ENCODE measurements at regions not wholly inside any gene's neighbourhood (a gene's known extent, or its start where the extent isn't known, plus 50 kb on each side); places are given as distances from the start of the nearest gene placed in this dataset.

- no peak for ATAC-seq
Observed at GRCh38 chr2:238565031-238565430, 138.3 kb downstream of the ASB1 start.

GRCh38 chr2:238566001-238566645 lies 139.4 kb downstream of the ASB1 start:
- ATAC-seq = no peak

More at GRCh38 chr2:238565031-238565430, 138.3 kb downstream of the ASB1 start:
- no peak for TF ChIP-seq BACH2 (CRISPR knock-in tag; IDR thresholded peaks at IDR 0.05; ENCODE audit: borderline replicate concordance)
- TF ChIP-seq ZC3H10 (CRISPR knock-in tag; IDR thresholded peaks at IDR 0.05) = no peak
- no peak for TF ChIP-seq ESRRG (CRISPR knock-in tag; IDR thresholded peaks at IDR 0.05)
- no peak for TF ChIP-seq ZNF565 (CRISPR knock-in tag; conservative IDR thresholded peaks at IDR 0.05; ENCODE audit: low read depth)
- TF ChIP-seq TCF4 (CRISPR knock-in tag; IDR thresholded peaks at IDR 0.05; ENCODE audit: borderline replicate concordance) = no peak
- TF ChIP-seq TSHZ2 (CRISPR knock-in tag; IDR thresholded peaks at IDR 0.05) = no peak
- no peak for TF ChIP-seq ZNF8 (CRISPR knock-in tag; IDR thresholded peaks at IDR 0.05)
- no peak for TF ChIP-seq CREB5 (CRISPR knock-in tag; IDR thresholded peaks at IDR 0.05; ENCODE audit: low read depth)
- TF ChIP-seq ISL1 (CRISPR knock-in tag; IDR thresholded peaks at IDR 0.05) = no peak
- no peak for TF ChIP-seq PPARA (CRISPR knock-in tag; IDR thresholded peaks at IDR 0.05; ENCODE audit: borderline replicate concordance)
- TF ChIP-seq CSRNP3 (CRISPR knock-in tag; IDR thresholded peaks at IDR 0.05) = no peak
- no peak for TF ChIP-seq RARB (CRISPR knock-in tag; IDR thresholded peaks at IDR 0.05)

More at GRCh38 chr2:238566001-238566645, 139.4 kb downstream of the ASB1 start:
- TF ChIP-seq POU6F1 (CRISPR knock-in tag; IDR thresholded peaks at IDR 0.05; ENCODE audit: borderline replicate concordance, low read depth) = no peak
- no peak for TF ChIP-seq ZFP30 (CRISPR knock-in tag; IDR thresholded peaks at IDR 0.05)
- TF ChIP-seq CSDC2 (CRISPR knock-in tag; IDR thresholded peaks at IDR 0.05) = no peak
- TF ChIP-seq TCF4 (CRISPR knock-in tag; IDR thresholded peaks at IDR 0.05; ENCODE audit: borderline replicate concordance) = no peak
- no peak for TF ChIP-seq CSRNP3 (CRISPR knock-in tag; IDR thresholded peaks at IDR 0.05)
- TF ChIP-seq ZNF565 (CRISPR knock-in tag; conservative IDR thresholded peaks at IDR 0.05; ENCODE audit: low read depth) = no peak
- no peak for TF ChIP-seq BACH2 (CRISPR knock-in tag; IDR thresholded peaks at IDR 0.05; ENCODE audit: borderline replicate concordance)
- TF ChIP-seq RARB (CRISPR knock-in tag; IDR thresholded peaks at IDR 0.05) = no peak
- no peak for TF ChIP-seq TOX (CRISPR knock-in tag; IDR thresholded peaks at IDR 0.05; ENCODE audit: borderline replicate concordance)
- TF ChIP-seq ZNF70 (CRISPR knock-in tag; IDR thresholded peaks at IDR 0.05) = no peak
- no peak for TF ChIP-seq ESRRG (CRISPR knock-in tag; IDR thresholded peaks at IDR 0.05)
- no peak for TF ChIP-seq PPARA (CRISPR knock-in tag; IDR thresholded peaks at IDR 0.05; ENCODE audit: borderline replicate concordance)
